HG02885 (cell line): ENCODE measurements at regions not wholly inside any gene's neighbourhood (a gene's known extent, or its start where the extent isn't known, plus 50 kb on each side); places are given as distances from the start of the nearest gene placed in this dataset.
A peak's percentile ranks its signal among the peaks of the same experiment; 100 is the strongest.
"Not testable (repeated sequence)": the region's sequence is repeated elsewhere in the genome, so short reads cannot be mapped to it uniquely, and the experiment has no call there.

Experiments used
- ATAC-seq: cut with Tn5 transposase; IDR thresholded peaks from one replicate; pipeline ENCODE4 v1.9.1; 2021; ENCODE audit warnings: mild to moderate bottlenecking; ENCODE audit not compliant: unreplicated experiment, poor library complexity

- peak; percentile 64 for ATAC-seq
Observed at GRCh38 chr6:28008053-28008452, 51.0 kb downstream of the OR2B6 start.

GRCh38 chr6:28010526-28010925 is 53.5 kb downstream of the OR2B6 start:
- no peak for ATAC-seq

GRCh38 chr6:28011722-28012121 is 54.7 kb downstream of the OR2B6 start:
- no peak for ATAC-seq

- not testable (repeated sequence) for ATAC-seq
Observed at GRCh38 chr6:28021011-28021410, 59.4 kb upstream of the ZNF165 start.

- ATAC-seq = not testable (repeated sequence)
Observed at GRCh38 chr6:28022707-28023106, 57.7 kb upstream of the ZNF165 start.
